ENCODE measurements at regions not wholly inside any gene's neighbourhood (a gene's known extent, or its start where the extent isn't known, plus 50 kb on each side); places are given as distances from the start of the nearest gene placed in this dataset.

GRCh38 chr2:19677825-19678518, 223.8 kb downstream of the TTC32 start:
- no peak for DNase-seq (ENCODE audit: low read depth)

- no peak for DNase-seq (ENCODE audit: low read depth)
Observed at GRCh38 chr2:19677215-19677777, 224.5 kb downstream of the TTC32 start.

DNA sequence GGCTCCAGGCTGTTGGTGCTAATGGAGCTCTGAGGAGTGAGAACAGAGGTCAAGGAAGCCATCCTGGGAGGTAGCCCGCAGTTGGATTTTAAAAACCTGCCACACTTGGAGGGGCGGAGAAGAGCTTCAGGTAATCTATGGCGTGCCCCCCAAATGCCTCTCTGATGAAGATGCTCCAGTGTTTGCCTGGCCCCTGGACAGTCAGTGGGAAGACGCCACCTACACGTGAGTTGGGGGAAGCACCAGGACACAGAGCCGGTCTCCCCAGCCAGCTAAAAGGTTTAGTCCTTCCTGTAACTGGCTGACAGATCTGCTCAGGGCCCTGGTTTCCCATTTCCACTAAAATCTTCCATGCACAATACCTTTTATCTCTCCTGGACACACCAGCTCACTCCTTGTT, 225.0 kb downstream of the TTC32 start:
- no peak for DNase-seq (ENCODE audit: low read depth)

DNA sequence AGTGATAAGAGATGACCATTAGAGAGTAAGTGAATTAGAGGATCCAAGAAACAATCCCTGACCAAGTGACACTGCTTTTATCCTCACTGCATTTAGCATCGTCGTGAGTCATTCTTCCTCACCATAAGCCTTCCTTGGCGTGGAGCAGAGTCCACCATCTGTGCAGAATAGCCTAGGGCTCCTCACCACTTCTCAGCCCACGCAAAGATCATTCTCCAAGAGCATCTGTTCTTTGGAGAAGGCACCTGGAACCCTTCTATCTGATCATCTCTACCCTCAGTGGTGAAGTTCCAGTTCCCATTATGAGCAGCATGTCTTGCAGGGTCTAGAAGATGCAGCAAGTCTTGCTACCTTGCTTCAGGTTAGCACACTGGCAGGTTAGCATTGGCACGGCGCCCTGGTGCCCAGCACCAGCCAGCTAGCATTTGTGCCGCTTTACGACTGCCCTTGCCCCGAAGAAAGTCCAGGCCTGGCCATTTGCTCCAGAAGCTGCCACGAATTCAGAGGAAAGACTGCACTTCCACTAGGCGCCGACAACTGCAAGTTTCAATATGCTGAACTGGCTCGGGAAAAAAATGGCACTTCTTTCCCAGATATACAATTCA, 225.8 kb downstream of the TTC32 start:
- no peak for DNase-seq (ENCODE audit: low read depth)

DNA sequence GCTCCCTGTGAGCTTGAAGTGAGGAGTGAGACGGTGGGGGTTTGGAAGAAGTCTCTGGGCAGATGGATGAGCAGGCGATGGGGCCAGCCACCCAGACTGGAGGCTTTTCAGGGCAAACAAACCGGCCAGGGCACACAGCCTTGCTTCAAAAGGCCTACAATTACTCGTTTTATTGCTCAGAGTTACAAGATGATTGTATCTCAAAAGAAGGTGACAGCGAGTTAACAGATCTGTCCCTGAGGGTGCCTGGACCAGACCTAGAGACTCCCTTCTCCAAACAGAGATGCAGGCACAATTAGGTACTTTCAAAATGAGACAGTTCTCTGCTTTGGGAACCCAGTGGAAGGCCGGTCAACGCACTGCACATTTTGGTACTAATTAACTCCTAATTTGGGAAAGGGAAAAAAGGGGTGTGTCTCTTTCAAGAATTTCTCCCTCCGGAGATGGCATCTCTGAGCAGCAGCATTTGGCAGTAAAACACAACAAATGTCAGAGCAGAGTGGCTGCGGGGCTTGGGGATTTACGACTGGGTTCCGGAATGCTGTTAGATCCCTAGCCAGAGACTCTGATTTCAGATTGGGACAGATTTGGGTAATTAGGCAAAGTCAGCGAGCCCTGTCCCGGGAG, 226.7 kb downstream of the TTC32 start:
- DNase-seq (ENCODE audit: low read depth) = no peak

GRCh38 chr2:19674051-19675002, 227.5 kb downstream of the TTC32 start:
- DNase-seq (ENCODE audit: low read depth) = no peak

GRCh38 chr2:19673213-19673791, 228.5 kb downstream of the TTC32 start:
- DNase-seq (ENCODE audit: low read depth) = no peak

- no peak for DNase-seq (ENCODE audit: low read depth)
Observed at GRCh38 chr2:19671916-19672315, 229.9 kb downstream of the TTC32 start.

- no peak for DNase-seq (ENCODE audit: low read depth)
Observed at GRCh38 chr2:19671311-19671710, 230.5 kb downstream of the TTC32 start.

GRCh38 chr2:19670303-19670702, 231.5 kb downstream of the TTC32 start:
- no peak for DNase-seq (ENCODE audit: low read depth)

DNA sequence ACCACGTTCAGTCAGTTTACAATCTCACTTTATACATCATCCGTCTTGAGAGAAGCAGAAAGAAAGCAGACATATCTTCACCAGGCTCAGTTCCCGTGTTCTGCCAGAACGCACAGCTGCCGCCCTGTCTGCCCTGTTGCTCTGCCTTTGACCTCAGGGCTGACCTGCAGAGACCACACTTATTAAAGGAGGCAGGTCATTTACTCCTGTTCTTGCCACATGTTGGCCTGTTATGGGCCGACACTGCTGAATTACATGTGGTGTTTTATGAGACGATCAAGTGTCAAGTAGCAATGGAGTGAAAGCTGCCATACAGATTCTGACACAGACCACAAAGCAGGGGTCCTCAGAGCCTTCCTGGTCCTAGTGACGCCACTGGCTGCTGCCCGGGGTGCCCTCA, 232.2 kb downstream of the TTC32 start:
- DNase-seq (ENCODE audit: low read depth) = no peak

GRCh38 chr2:19669126-19669525, 232.7 kb downstream of the TTC32 start:
- DNase-seq (ENCODE audit: low read depth) = no peak

DNA sequence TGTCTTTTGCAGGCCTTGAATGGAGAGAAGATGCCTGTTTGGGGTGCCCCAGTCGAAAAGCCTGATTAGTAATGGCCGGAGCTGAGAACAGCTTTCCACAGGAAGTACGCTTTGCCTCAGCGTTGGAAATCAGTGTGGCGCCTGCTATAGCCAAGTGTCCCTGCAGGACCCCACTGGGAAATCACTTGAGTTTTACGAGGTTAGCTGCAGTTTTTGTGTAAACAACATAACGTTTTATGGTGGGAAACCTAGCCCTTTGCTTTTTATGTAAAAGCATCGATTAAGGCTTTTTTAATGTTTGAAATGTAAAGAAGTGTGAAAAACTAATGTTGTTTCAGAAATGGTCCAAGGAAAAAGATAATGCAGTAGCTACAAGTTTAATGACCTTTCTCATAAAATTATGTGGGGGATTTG, 234.2 kb downstream of the TTC32 start:
- DNase-seq (ENCODE audit: low read depth) = no peak

- no peak for DNase-seq (ENCODE audit: low read depth)
Observed at GRCh38 chr2:19667085-19667484, 234.7 kb downstream of the TTC32 start.

- no peak for DNase-seq (ENCODE audit: low read depth)
Observed at GRCh38 chr2:19664646-19665045, 237.1 kb downstream of the TTC32 start.

- DNase-seq (ENCODE audit: low read depth) = no peak
Observed at GRCh38 chr2:19659024-19659792, 242.6 kb downstream of the TTC32 start.

DNA sequence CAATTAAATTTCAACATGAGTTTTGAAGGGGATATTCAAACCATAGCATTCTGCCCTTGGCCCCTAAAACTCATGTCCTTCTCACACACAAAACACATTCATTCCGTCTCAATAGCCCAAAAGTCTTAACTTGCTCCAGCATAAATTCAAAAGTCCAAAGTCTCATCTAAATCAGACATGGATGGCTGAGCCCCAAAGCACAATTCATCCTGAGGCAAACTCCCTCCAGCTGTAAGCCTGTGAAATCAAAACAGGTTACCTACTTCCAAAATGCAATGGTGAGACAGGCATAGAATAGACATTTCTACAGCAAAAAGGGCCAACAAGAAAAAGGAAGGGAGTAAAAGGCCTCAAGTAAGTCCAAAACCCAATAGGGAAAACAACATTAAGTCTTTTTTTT, 245.8 kb downstream of the TTC32 start:
- DNase-seq (ENCODE audit: low read depth) = no peak

DNA sequence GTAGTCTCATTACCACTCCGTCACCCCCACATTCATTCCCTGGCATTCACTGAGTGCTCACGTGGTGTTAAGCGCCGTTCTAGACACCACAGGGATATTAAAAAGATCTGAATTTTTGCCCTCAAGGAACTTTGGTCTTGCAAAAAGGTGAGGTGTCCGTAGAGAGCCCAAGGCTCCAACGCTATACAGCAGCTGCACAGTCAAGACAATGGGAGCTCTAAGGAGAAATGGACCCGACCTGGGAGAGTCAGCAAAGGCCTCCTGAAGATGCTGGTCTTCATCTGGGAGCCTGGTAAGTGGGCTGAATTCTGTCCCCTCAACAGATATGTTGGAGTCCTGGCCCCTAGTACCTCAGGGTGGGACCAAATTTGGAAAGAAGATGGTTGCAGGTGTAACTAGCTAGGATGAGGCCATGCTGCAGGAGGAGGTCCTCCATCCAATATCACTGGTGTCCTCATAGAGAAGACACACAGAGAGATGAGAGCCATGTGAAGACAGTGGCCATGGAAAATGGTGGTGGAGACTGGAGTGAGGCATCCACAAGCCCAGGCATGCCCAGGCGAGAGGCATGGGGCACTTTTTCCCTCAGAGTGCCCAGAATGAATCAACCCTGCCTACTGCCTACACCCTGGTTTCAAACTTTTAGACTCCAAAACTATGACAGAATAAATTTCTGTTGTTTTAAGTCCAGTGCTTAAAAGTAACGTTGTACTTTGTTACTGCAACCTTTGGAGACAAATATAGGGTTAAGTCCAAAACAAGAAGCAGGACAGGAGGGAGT, 247.3 kb downstream of the TTC32 start:
- DNase-seq (ENCODE audit: low read depth) = no peak

GRCh38 chr2:19653509-19653908, 248.3 kb downstream of the TTC32 start:
- DNase-seq (ENCODE audit: low read depth) = no peak

- DNase-seq (ENCODE audit: low read depth) = no peak
Observed at GRCh38 chr2:19652811-19653210, 249.0 kb downstream of the TTC32 start.
